Activated effector memory CD4-positive, alpha-beta T cell treated with Interleukin-2 at 50 U/mL for 16 hours (primary cell): ENCODE measurements at regions not wholly inside any gene's neighbourhood (a gene's known extent, or its start where the extent isn't known, plus 50 kb on each side); places are given as distances from the start of the nearest gene placed in this dataset.

Experiments
- DNase-seq: peaks from one replicate; pipeline ENCODE4 v3.0.0-alpha.2; 2020

- DNase-seq = no peak
Observed at GRCh38 chr4:53805291-53805690, 214.0 kb upstream of the LNX1 start.

GRCh38 chr4:53804719-53805118 is 213.4 kb upstream of the LNX1 start:
- DNase-seq = no peak

GRCh38 chr4:53802500-53802899 is 211.2 kb upstream of the LNX1 start:
- no peak for DNase-seq

GRCh38 chr4:53801373-53801772 is 210.1 kb upstream of the LNX1 start:
- no peak for DNase-seq

GRCh38 chr4:53800741-53801140 is 209.5 kb upstream of the LNX1 start:
- DNase-seq = no peak

- DNase-seq = no peak
Observed at GRCh38 chr4:53793096-53793495, 201.8 kb upstream of the LNX1 start.

GRCh38 chr4:53790286-53790685 is 199.0 kb upstream of the LNX1 start:
- DNase-seq = no peak

GRCh38 chr4:53788621-53789020 is 197.3 kb upstream of the LNX1 start:
- no peak for DNase-seq

GRCh38 chr4:53788011-53788410 is 196.7 kb upstream of the LNX1 start:
- no peak for DNase-seq

- DNase-seq = no peak
Observed at GRCh38 chr4:53786632-53787031, 195.3 kb upstream of the LNX1 start.

GRCh38 chr4:53785996-53786395 is 194.7 kb upstream of the LNX1 start:
- DNase-seq = no peak

- no peak for DNase-seq
Observed at GRCh38 chr4:53784112-53784511, 192.8 kb upstream of the LNX1 start.

GRCh38 chr4:53783208-53783859 is 192.0 kb upstream of the LNX1 start:
- DNase-seq = no peak

- DNase-seq = no peak
Observed at GRCh38 chr4:53782458-53782845, 191.2 kb upstream of the LNX1 start.

GRCh38 chr4:53781629-53782457 is 190.6 kb upstream of the LNX1 start:
- no peak for DNase-seq

- no peak for DNase-seq
Observed at GRCh38 chr4:53780736-53781400, 189.6 kb upstream of the LNX1 start.

- no peak for DNase-seq
Observed at GRCh38 chr4:53779025-53779424, 187.7 kb upstream of the LNX1 start.

- DNase-seq = no peak
Observed at GRCh38 chr4:53778155-53778554, 186.9 kb upstream of the LNX1 start.

GRCh38 chr4:53777244-53777984 is 186.1 kb upstream of the LNX1 start:
- no peak for DNase-seq

GRCh38 chr4:53776141-53776540 is 184.9 kb upstream of the LNX1 start:
- DNase-seq = no peak

- no peak for DNase-seq
Observed at GRCh38 chr4:53775381-53775780, 184.1 kb upstream of the LNX1 start.

- DNase-seq = no peak
Observed at GRCh38 chr4:53771326-53771725, 180.0 kb upstream of the LNX1 start.

- no peak for DNase-seq
Observed at GRCh38 chr4:53767482-53767881, 176.2 kb upstream of the LNX1 start.
